MM.1S (cell line): ENCODE measurements at regions not wholly inside any gene's neighbourhood (a gene's known extent, or its start where the extent isn't known, plus 50 kb on each side); places are given as distances from the start of the nearest gene placed in this dataset.

Experiments
- CTCF ChIP-seq: fragments of 300-600 bp; sonication (generic); IDR thresholded peaks from 2 replicates; pipeline ENCODE4 v1.5.1; 2016; ENCODE audit warnings: antibody characterized with exemption, low read length, mixed read lengths
- EZH2 ChIP-seq: fragments of 300-600 bp; sonication (generic); optimal IDR thresholded peaks from 2 replicates; pipeline ENCODE3; 2017; ENCODE audit warnings: low read depth, mild to moderate bottlenecking, antibody characterized with exemption, low read length, mixed read lengths

GRCh38 chr6:125647391-125647790 is 102.0 kb upstream of the HEY2 start:
- TF ChIP-seq CTCF = no peak
- TF ChIP-seq EZH2 = no peak
